ENCODE measurements at regions not wholly inside any gene's neighbourhood (a gene's known extent, or its start where the extent isn't known, plus 50 kb on each side); places are given as distances from the start of the nearest gene placed in this dataset.

GRCh38 chr6:135578976-135579375 lies 81.4 kb upstream of the AHI1 start:
- Mint-ChIP-seq H3K4me1 (peaks cover 9% of the 10 kb centered on the region), H3K4me3 (no peak overlapping the region), H3K36me3 (ENCODE audit: low read depth) (no peaks in the 10 kb centered on the region), H3K9me3 (no peaks in the 10 kb centered on the region), H3K27me3 (ENCODE audit: insufficient read depth, low read depth, poor library complexity) (no peaks in the 10 kb centered on the region), H3K27ac (no peak overlapping the region)
- H3K4me1 ChIP-seq (ENCODE audit: insufficient read depth): no peaks in the 10 kb centered on the region
- no peak for TF ChIP-seq CTCF (conservative IDR thresholded peaks at IDR 0.05; ENCODE audit: low read depth in 2 of 2)
- no peak for TF ChIP-seq NANOG (IDR thresholded peaks at IDR 0.05; ENCODE audit: borderline replicate concordance)
- TF ChIP-seq EZH2phosphoT487 (IDR thresholded peaks at IDR 0.05; ENCODE audit: unreplicated experiment): no peak
- no peak for TF ChIP-seq EZH2 (IDR thresholded peaks at IDR 0.05; ENCODE audit: low read depth, unreplicated experiment)
- H4K20me1 ChIP-seq (replicated peaks; ENCODE audit: insufficient read depth): no peaks in the 10 kb centered on the region
- H3K36me3 ChIP-seq (ENCODE audit: insufficient read depth): no peaks in the 10 kb centered on the region
- DNase-seq (ENCODE audit: low spot score) (no peak), ATAC-seq (no peak)
- no peak overlapping the region for H3K27ac ChIP-seq (ENCODE audit: low read depth)
- H3K27me3 ChIP-seq (ENCODE audit: insufficient read depth): no peaks in the 10 kb centered on the region
- H3K4me2 ChIP-seq: no peak overlapping the region
- H3K79me2 ChIP-seq (replicated peaks; ENCODE audit: insufficient read depth): no peaks in the 10 kb centered on the region
- H2AFZ ChIP-seq: no peak overlapping the region
- no peak overlapping the region for H3K4me3 ChIP-seq
- H3K9me2 ChIP-seq (ENCODE audit: insufficient read depth): peaks cover 6% of the 10 kb centered on the region
- H3F3A ChIP-seq (replicated peaks; ENCODE audit: low read depth): no peaks in the 10 kb centered on the region

GRCh38 chr6:135581211-135581610 lies 83.7 kb upstream of the AHI1 start:
- Histone ChIP-seq H3K4me2 (0 out of 2 replicates have a peak overlapping the region, but pooled peaks have one; percentile 0), H3K27me3 (ENCODE audit: insufficient read depth) (no peaks in the 10 kb centered on the region), H3K27ac (ENCODE audit: low read depth) (peak overlapping the region; percentile 15; the same call in 1 of the 2 replicates), H3K36me3 (ENCODE audit: insufficient read depth) (no peaks in the 10 kb centered on the region), H2AFZ (no peak overlapping the region), H3F3A (replicated peaks; ENCODE audit: low read depth) (no peaks in the 10 kb centered on the region), H3K79me2 (replicated peaks; ENCODE audit: insufficient read depth) (no peaks in the 10 kb centered on the region), H3K4me3 (no peak overlapping the region), H4K20me1 (replicated peaks; ENCODE audit: insufficient read depth) (no peaks in the 10 kb centered on the region), H3K4me1 (ENCODE audit: insufficient read depth) (no peaks in the 10 kb centered on the region), H3K9me2 (ENCODE audit: insufficient read depth) (peaks cover 6% of the 10 kb centered on the region)
- Mint-ChIP-seq H3K27ac (no peak overlapping the region), H3K36me3 (ENCODE audit: low read depth) (no peaks in the 10 kb centered on the region), H3K9me3 (no peaks in the 10 kb centered on the region), H3K4me1 (peaks cover 9% of the 10 kb centered on the region), H3K4me3 (no peak overlapping the region), H3K27me3 (ENCODE audit: insufficient read depth, low read depth, poor library complexity) (no peaks in the 10 kb centered on the region)
- TF ChIP-seq STAT1 (IDR thresholded peaks at IDR 0.05; ENCODE audit: unreplicated experiment) (no peak), EZH2phosphoT487 (IDR thresholded peaks at IDR 0.05; ENCODE audit: unreplicated experiment) (no peak), EZH2 (IDR thresholded peaks at IDR 0.05; ENCODE audit: low read depth, unreplicated experiment) (no peak), ZNF462 (CRISPR knock-in tag; IDR thresholded peaks at IDR 0.05) (no peak), NANOG (IDR thresholded peaks at IDR 0.05; ENCODE audit: borderline replicate concordance) (no peak), CREB1 (CRISPR knock-in tag; IDR thresholded peaks at IDR 0.05; ENCODE audit: low read depth) (no peak), POLR2AphosphoS5 (IDR thresholded peaks at IDR 0.05; ENCODE audit: low read depth) (no peak)
- ATAC-seq (peak; percentile 79; the same call in 2 of the 3 replicates), DNase-seq (ENCODE audit: low spot score) (peak; percentile 76)

Data from GM23338 (cell line).